DMS 273 treated with DMSO at 0.1 percent for 48 hours (cell line): ENCODE measurements at regions not wholly inside any gene's neighbourhood (a gene's known extent, or its start where the extent isn't known, plus 50 kb on each side); places are given as distances from the start of the nearest gene placed in this dataset.
"Not testable (repeated sequence)": the region's sequence is repeated elsewhere in the genome, so short reads cannot be mapped to it uniquely, and the experiment has no call there.

Source experiments
- DNase-seq: peaks from one replicate; lab custom pipeline; 2025; lab: John Stamatoyannopoulos, UW

DNA sequence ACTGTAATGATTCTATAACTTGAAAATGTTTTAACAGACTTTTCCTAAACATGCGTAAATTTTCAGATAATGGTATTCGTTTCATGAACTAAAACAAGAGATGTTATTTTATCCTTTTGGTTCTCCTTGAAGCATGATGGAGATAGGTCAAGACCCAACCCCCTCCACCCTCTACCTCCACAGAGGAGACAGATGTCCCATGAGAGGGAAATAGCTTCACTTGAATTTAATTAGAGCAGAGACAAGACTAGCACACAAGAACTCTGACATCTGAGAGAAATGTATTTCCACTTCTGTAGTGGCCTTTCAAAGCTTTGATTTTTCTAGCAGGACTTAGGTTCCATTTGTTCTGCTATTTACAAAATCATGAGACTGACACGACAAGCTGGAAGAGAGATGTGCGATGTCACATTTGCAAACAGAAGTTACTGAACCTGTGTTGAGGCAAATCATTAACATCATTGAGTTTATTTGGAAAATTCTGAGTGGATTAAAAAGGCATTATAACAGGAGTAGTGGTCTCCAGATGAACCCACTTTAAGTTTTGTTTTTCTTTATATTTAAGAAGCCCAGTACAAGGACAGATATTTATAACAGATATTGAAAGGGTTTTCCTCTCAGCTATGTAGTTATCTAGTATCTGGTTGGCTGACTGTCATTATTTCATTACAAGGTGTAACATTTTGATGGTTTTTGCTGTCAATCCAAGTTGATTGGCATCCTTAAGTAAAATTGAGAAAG is 276.2 kb downstream of the ASXL3 start:
- DNase-seq = no peak

GRCh38 chr18:33853187-33853586 is 275.2 kb downstream of the ASXL3 start:
- DNase-seq = no peak

DNA sequence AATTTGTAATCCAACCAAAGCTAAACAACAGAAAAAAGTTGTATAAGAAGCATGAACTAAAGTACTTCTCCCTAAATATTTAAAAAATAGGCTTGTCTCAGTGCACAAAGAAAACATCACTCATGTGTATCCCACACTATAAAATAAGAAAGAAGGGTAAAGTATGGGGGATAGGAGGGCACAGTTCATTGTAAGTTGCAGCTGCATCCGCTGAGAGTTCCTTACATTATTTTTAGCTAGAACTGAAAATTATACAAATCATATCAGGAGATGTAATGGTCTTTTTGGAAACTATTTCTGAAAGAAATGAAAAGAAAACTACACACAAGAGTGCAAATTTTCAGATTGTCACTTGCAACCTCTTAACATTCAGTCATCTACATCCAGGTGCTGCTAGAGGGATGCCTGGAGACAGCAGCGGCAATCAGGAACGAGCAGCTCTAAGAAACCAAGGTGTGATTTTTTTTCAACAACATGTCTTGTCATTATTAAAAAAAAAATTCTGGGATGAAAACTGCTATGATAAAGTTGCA is 273.6 kb downstream of the ASXL3 start:
- no peak for DNase-seq

DNA sequence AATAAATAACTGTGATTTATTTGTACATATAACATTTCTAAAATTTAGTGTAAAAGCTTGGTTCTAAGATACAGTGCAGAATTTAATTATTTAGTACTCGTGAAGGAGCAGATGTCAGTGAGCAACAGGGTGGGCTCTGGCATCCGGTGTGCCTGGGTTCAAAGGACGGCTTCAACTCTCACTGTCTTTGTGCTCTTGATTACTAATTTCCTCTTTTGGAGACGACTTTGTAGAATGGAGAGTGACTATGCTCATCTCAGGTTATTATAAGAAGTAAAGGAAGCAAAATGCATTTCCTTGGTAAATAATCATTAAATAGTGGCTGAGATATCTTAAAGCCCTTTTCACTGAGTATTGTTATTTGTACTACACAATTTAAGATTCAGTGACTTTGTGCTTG is 271.7 kb downstream of the ASXL3 start:
- DNase-seq = no peak

GRCh38 chr18:33844232-33844631 is 266.2 kb downstream of the ASXL3 start:
- no peak for DNase-seq

DNA sequence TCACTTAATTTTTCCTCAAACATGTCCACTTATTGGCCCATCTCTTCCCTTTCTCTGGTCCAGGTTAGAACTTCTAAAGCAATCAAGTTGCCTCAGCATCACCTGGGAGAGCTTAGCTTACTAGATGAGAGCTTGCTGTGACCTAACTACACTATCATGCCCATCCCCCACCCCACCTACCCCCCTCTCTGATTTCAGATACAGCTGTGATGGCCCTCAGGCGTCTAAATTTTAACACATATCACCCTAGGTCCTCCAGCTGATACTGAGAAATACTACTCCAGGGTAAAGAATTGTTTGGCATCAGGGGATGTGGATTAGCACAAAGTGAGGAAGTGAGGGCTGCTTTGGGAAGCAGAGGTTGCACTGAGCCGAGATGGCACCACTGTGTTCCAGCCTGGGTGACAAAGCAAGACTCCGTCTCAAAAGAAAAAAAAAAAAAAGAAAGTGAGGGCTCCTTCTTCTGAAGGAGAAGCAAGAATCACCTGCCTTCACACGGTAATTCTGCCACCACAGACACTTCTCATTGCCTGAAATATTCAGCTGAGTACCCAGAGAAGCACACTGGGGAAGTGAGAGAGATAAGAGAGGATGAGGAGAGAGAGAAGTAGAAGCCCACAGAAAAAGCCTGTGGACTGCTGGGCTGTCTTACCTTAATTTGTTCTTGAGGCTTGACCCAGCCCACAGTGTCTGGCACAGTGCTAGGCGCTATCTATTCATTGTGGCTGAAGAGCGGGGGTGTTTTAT is 263.4 kb downstream of the ASXL3 start:
- DNase-seq = no peak

DNA sequence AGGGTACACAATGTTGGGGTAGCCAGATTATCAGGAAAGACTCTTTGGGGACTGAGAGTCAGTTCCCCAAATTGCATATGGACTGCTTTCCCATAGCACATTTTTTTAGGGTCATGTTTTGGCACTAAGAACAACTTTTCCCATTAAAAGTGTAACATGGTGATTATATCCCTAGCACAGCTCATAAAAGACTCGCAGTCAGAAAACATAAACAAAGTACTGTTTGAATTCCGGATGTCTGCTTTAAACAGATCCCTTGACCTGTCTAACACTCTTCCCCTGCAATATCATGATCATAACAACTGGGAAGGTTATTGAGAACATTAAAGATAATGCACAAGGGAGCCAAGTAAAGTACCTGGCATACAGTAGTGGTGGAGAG is 262.2 kb downstream of the ASXL3 start:
- DNase-seq = no peak

GRCh38 chr18:33839452-33840211 is 261.6 kb downstream of the ASXL3 start:
- no peak for DNase-seq

DNA sequence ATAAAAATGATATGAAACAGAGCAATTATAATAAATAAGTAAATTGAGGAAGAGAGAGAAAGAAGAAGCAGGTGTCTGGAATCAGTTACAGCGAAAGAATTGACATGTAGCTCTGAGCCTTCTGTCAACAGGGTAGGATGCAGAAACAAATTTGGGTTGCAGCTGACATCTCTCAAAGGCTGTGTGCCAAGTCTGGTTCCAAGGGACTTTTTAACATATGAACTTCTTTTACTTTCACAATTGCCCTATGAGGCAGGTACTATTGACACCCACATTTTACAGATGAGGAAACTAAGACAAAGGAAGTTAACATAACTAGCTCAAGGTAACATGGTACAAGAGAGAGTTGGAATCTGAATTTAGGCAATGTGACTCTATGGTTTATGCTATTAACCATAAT is 260.0 kb downstream of the ASXL3 start:
- no peak for DNase-seq

DNA sequence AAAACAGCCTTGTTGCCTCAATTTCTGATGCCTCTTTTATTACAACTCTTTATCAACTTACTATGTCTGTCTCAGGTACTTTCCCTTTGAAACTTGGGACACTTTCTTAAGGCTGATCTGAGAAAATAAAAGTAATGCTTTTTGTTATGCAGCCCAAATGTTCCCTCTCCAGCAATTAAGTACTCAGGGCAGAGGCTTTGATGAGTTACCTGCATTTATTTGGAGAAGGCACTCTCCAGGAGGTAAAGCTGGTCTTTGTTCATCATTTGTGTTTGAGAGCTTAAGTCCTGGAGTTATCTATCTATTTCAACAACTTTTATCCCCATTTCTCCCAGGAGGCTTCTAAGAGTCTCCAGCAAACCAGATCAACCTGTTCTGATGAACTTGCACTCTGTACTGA is 259.2 kb downstream of the ASXL3 start:
- DNase-seq = no peak

DNA sequence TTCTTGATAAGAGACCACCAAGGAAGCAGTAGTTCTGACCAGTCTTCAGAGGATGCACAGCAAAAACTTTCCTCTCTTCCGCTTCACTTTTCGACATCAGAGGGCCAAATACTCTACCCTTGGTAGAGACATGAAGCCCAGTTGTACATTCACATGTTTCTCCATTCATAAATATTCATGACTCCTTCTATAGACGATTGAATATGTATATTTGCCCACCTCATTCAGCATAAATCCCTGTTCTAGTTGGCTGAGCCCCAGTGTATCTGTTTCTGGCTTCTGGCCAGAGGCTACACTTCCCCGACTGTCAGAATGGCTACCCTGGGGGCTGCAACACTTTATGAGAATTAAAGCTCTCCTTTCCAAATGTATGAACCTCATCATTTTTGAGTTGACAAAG is 258.5 kb downstream of the ASXL3 start:
- no peak for DNase-seq

- DNase-seq = no peak
Measured at GRCh38 chr18:33835419-33835818, 257.4 kb downstream of the ASXL3 start.

DNA sequence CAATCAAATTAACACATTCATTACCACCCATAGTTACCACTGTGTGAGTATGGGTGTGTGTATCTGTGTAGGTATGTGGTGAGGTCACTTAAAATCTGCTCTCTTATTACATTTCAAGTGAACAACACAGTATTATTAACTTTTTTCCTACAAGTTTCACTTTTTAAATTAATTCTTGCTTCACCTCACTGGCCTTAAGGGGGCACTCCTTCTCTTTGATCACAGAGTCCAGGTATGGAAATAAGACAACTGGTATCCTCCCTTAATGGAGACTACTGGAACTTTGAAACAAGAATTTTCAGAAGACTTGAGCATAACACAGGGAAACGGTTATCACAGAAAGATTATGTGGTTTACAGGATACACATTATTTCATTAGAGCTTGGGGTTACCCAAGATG is 255.8 kb downstream of the ASXL3 start:
- no peak for DNase-seq

- DNase-seq = no peak
Measured at GRCh38 chr18:33831424-33831823, 253.4 kb downstream of the ASXL3 start.

DNA sequence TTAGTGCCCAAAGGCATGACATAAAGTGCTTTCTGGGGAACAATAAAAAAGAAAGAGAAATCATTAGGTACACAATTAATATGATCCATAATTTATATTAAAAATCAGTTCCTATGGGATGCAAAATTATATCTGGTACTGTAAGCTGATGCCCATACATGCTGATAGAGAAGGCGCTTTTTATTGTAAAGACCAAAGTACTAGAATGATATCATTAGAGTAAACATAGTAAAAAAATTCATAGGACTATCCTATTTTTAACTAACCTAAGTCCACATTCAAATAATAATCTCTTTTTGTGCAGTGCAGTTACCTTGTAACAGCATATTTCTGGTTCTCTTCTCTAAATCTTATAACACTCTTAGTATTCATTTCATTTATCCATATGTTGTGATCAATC is 252.2 kb downstream of the ASXL3 start:
- DNase-seq = no peak

DNA sequence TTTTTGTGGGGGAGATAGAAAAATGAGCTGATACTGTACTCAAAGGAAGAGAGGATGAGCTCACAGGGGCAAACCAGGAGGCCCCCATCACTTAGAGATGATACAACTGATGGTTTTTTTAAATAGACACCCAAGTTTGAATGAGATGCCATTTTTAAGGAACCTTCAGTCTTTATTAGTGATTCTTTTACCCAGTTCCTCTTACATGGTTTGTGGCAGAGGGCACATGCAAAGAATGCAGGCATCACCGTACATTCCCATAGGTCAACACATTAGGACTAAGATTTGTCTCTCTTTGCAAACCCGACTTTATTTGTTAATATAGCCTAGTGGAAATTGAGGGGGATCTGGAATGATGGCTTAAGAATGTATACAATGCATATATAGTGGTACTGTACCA is 250.9 kb downstream of the ASXL3 start:
- DNase-seq = no peak

GRCh38 chr18:33826151-33826550 is 248.1 kb downstream of the ASXL3 start:
- DNase-seq = no peak

DNA sequence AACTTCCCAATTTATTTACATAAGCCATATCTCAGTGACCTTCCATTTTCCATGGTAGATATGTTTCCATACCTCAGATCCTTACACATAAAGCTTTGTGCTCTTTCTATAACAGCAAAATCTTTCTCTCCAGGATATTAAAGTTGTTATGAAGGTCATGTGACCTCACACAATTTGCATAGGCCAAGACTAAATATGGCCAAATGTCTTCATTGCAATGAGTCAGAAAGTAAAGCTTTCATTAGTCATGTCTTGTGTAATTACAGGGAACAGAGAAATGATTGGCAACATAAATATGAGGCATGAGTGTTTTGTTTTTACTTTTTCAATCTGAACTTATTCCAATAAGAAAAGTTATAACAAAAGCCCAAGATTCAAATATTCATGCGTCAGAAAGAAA is 243.5 kb downstream of the ASXL3 start:
- DNase-seq = no peak

DNA sequence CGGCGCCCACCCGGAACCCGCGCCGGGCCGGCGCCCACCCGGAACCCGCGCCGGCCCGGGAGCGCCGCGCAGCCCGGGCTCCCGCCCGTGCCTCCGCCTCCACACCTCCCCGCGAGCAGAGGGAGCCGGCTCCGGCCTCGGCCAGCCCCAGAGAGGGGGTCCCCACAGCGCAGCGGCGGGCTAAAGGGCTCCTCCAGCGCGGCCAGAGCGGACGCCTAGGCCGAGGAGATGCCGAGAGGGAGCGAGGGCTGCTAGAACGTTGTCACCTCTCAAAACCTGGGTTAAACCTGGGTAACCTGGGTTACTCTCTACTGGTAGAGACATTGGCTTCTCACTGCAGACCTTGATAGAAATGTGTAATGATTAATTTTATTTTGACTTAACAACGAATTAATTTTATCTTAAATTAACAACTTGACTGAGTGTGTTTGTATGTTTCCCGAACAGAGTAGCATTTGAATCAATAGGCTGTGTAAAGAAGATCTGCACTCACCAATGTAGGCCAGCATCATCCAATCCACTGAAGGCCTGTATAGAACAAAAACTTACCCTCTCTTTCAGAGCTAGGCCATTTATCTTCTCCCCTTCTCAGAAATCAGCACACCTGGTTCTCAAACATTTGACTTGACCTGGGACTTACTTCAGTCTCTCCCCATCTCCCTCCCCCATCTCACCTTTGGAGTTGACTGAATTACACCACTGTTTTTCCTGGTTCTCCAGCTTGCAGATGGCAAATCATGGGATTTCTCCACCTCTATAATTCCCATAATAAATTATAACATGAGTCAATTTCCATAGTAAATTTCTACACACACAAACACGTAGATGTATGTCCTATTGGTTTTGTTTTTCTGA is 242.7 kb downstream of the ASXL3 start:
- DNase-seq = no peak

DNA sequence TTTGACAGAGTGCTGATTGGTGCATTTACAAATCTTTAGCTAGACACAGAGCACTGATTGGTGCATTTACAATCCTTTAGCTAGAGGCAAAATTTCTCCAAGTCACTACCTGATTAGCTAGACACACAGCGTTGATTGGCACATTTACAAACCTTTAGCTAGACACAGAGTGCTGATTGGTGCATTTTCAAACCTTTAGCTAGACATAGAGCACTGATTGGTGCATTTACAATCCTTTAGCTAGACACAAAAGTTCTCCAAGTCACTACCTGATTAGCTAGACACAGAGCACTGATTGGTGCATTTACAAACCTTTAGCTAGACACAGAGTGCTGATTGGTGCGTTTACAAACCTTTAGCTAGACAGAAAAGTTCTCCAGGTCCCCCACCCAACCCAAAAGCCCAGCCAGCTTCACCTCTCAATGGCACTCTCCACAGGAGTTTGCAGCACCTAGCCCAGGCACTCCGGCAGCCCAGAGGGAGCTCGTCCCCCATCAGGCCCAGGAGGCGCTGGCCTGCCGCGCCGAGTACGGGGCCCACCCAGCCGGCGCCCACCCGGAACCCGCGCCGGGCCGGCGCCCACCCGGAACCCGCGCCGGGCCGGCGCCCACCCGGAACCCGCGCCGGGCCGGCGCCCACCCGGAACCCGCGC is 241.8 kb downstream of the ASXL3 start:
- DNase-seq = not testable (repeated sequence)

GRCh38 chr18:33818145-33818544 is 240.1 kb downstream of the ASXL3 start:
- no peak for DNase-seq
